ENCODE measurements at regions not wholly inside any gene's neighbourhood (a gene's known extent, or its start where the extent isn't known, plus 50 kb on each side); places are given as distances from the start of the nearest gene placed in this dataset.
"Not testable (repeated sequence)": the region's sequence is repeated elsewhere in the genome, so short reads cannot be mapped to it uniquely, and the experiment has no call there.

GRCh38 chr2:77873506-77873905 lies 351.3 kb upstream of the LRRTM4 start:
- TF ChIP-seq CTCF (IDR thresholded peaks at IDR 0.05; ENCODE audit: insufficient read depth, low read length) (no peak), POLR2AphosphoS5 (IDR thresholded peaks at IDR 0.05; ENCODE audit: low read depth) (no peak), REST (IDR thresholded peaks at IDR 0.05; ENCODE audit: insufficient replicate concordance, low read depth) (no peak), GABPA (IDR thresholded peaks at IDR 0.05; ENCODE audit: low read depth) (no peak), SPI1 (IDR thresholded peaks at IDR 0.05; ENCODE audit: borderline replicate concordance, low read depth) (no peak)
- no peak overlapping the region for H3K27ac ChIP-seq (replicated peaks)

GRCh38 chr2:77900211-77900610 lies 378.0 kb upstream of the LRRTM4 start:
- not testable (repeated sequence) for H3K27me3 ChIP-seq (ENCODE audit: insufficient read depth, poor library complexity, severe bottlenecking); H3K4me3 ChIP-seq (replicated peaks; ENCODE audit: insufficient read depth, low read length); DNase-seq (ENCODE audit: low read depth in 1 of 2, low spot score in 1 of 2); H3K27ac ChIP-seq (replicated peaks)

More at GRCh38 chr2:77873506-77873905, 351.3 kb upstream of the LRRTM4 start:
- H3K27me3 ChIP-seq (ENCODE audit: insufficient read depth, poor library complexity, severe bottlenecking) = no peaks in the 10 kb centered on the region
- H3K4me3 ChIP-seq (replicated peaks; ENCODE audit: insufficient read depth, low read length) = no peak overlapping the region
- no peak for DNase-seq (ENCODE audit: low read depth in 1 of 2, low spot score in 1 of 2)

- TF ChIP-seq REST (IDR thresholded peaks at IDR 0.05; ENCODE audit: insufficient replicate concordance, low read depth) (no peak), SPI1 (IDR thresholded peaks at IDR 0.05; ENCODE audit: borderline replicate concordance, low read depth) (no peak), CTCF (IDR thresholded peaks at IDR 0.05; ENCODE audit: insufficient read depth, low read length) (no peak), GABPA (IDR thresholded peaks at IDR 0.05; ENCODE audit: low read depth) (no peak), POLR2AphosphoS5 (IDR thresholded peaks at IDR 0.05; ENCODE audit: low read depth) (no peak)
- Histone ChIP-seq H3K27me3 (ENCODE audit: insufficient read depth, poor library complexity, severe bottlenecking) (no peaks in the 10 kb centered on the region), H3K4me3 (replicated peaks; ENCODE audit: insufficient read depth, low read length) (no peak overlapping the region), H3K27ac (replicated peaks) (no peak overlapping the region)
- no peak for DNase-seq (ENCODE audit: low read depth in 1 of 2, low spot score in 1 of 2)
Observed at GRCh38 chr2:77910136-77910535, 388.0 kb upstream of the LRRTM4 start.

- Histone ChIP-seq H3K27ac (replicated peaks) (no peak overlapping the region), H3K27me3 (ENCODE audit: insufficient read depth, poor library complexity, severe bottlenecking) (no peaks in the 10 kb centered on the region), H3K4me3 (replicated peaks; ENCODE audit: insufficient read depth, low read length) (no peak overlapping the region)
- TF ChIP-seq CTCF (IDR thresholded peaks at IDR 0.05; ENCODE audit: insufficient read depth, low read length) (no peak), REST (IDR thresholded peaks at IDR 0.05; ENCODE audit: insufficient replicate concordance, low read depth) (no peak), SPI1 (IDR thresholded peaks at IDR 0.05; ENCODE audit: borderline replicate concordance, low read depth) (no peak), POLR2AphosphoS5 (IDR thresholded peaks at IDR 0.05; ENCODE audit: low read depth) (no peak), GABPA (IDR thresholded peaks at IDR 0.05; ENCODE audit: low read depth) (no peak)
- DNase-seq (ENCODE audit: low read depth in 1 of 2, low spot score in 1 of 2) = no peak
Observed at GRCh38 chr2:77920838-77921366, 398.7 kb upstream of the LRRTM4 start.
